GM18873 (cell line): ENCODE measurements at regions not wholly inside any gene's neighbourhood (a gene's known extent, or its start where the extent isn't known, plus 50 kb on each side); places are given as distances from the start of the nearest gene placed in this dataset.
"Not testable (repeated sequence)": the region's sequence is repeated elsewhere in the genome, so short reads cannot be mapped to it uniquely, and the experiment has no call there.

ENCODE experiments used
- ATAC-seq: cut with Tn5 transposase; IDR thresholded peaks from one replicate; pipeline ENCODE4 v1.9.1; 2021; ENCODE audit warnings: mild to moderate bottlenecking, moderate library complexity, moderate number of reproducible peaks; ENCODE audit not compliant: unreplicated experiment, low FRiP score

DNA sequence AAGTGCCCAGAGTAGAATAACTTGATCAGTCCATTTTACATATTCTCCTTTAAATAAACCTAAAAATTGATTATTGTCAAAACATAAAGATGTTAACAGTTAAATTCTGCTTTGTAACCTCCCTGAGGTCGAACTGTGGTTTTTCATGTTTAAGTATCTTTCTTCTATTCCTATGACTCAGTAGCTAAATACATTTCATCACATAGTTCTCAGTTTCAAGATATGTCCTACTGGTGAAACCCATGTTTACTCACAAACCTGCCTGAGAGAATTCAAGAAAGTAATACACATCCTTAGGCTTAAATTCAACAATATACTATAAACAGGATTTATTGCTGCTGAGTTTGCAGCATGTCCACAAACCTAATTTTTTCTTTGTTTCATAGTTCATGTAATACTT lies 692.9 kb downstream of the ZPLD1 start:
- ATAC-seq, result peak; percentile 96

DNA sequence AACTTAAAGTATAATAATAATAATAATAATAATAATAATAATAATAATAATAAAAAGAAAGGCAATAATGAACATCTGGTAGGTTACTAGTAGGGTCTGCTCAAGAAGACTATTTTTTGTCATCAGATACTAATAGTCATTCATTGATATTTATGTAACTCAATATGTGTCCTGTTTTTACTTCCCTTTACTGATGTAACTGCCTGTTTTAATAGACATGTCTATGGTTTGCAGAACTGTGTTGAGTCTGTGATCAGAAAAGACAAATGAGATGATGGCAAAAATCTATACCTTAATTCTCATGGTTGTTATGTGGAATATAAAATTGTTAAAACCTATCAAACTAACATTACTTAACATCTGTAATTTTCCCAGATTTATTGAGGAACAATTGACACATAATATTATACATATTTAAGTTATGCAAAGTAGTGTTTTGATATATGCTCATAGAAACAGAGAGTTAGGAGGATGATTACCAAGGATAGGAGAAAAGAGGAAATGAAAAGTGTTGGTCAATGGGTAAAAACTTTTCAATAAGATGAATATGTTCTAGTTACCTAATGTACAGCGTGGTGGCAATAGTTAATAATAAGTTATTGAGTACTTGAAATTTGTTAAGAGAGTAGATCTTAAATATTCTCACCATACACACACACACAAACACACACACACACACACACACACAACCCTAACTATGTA lies 699.4 kb downstream of the ZPLD1 start:
- ATAC-seq, result peak; percentile 84

DNA sequence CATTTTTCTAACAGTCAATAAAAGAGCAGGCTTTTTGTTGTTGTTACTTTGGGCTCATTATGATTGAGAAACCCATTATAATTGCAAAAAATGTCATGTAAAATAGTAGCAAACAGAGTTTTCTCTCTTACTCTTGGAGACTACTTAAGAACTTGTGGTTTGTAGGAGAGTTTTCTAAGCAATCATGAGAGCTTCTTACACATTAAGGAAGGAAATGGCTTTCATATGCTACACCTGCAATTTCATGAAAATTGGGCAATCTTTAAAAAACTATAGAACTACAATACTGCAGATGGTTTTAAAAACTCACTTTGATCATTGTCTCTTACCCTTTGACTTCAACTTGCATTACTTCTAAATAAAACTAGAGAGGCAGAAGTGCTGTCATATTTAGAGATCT lies 701.8 kb downstream of the ZPLD1 start:
- ATAC-seq, result no peak

DNA sequence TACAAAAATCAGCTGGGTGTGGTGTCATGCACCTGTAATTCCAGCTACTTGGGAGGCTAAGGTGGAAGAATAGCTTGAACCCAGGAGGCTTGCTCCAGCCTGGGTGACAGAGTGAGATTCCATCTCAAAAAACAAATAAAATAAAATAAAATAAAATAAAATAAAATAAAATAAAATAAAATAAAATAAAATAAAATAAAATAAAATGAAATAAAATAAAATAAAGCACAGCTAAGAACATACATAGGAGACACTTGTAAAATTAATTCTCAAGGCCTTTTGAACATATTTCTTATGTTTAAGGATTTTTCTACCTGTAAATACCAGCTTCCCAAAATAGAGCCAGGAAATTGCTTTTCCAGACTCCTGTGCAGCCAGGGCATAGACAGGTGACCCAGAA lies 703.0 kb downstream of the ZPLD1 start:
- ATAC-seq, result no peak

DNA sequence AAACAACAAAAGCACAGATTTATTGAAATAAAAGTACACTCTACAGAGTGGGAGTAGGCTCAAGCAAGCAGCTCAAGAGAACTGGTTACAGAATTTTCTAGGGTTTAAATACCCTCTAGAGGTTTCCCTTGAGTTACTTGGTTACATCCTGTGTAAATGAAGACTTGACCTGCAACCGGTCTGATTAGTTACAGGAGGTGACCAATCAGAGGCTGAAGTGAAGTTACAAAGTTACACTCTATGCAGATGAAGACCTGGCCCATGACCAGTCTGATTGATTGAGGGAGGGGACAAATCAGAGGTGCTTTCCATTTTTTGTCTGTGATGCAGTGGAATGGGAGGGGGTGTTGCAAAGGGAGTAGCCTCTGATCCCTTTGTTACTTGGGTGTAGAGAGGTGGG lies 723.4 kb downstream of the ZPLD1 start:
- ATAC-seq, result no peak

DNA sequence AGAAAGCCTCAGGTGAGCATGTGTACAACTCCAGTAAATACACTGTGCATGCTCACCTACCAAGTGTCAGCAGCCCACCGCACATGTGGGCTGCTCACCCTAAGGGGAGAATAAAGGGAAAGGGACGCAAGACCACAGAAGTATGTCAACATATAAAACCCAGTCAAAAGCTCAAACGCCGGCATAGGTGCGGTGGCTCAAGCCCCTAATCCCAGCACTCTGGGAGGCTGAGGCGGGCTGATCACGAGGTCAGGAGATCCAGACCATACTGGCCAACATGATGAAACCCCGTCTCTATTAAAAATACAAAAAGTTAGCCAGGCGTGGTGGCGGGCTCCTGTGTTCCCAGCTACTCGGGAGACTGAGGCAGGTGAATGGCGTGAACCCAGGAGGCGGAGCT lies 732.1 kb downstream of the ZPLD1 start:
- ATAC-seq, result no peak

DNA sequence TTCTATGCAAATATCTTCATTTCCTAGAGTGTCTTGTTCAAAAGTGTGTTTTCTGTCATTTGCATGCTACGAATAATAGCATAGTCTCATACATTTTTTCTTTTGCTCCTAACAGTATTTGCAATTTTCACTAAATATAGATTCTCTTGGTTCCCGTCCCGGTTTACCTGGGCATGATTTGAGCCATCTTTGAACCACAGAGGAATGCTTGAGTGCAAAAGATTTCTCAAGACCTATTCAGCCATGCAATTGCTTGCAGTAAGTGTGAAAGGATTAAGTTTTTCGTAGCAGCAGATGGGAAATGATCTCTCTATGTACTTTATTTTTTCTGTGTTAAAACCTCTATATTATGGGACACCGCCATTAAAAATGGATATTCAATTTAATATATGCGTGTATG lies 733.0 kb downstream of the ZPLD1 start:
- ATAC-seq, result no peak

DNA sequence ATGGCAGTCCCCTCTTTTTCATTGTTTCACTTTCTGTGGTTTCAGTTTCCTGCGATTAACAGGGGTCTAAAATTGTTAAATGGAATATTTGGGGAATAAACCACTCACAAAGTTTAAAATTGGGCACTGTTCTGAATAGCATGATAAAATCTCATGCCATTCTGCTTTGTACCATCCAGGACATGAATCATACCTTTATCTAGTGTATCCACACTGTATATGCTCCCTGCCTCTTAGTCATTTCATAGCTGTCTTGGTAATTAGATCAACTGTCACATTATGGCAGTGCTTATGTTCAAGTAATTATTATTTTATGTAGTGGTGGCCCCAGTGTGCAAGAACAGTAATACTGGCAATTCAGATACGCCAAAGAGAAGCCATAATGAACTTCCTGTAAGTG lies 734.5 kb downstream of the ZPLD1 start:
- no peak for ATAC-seq

DNA sequence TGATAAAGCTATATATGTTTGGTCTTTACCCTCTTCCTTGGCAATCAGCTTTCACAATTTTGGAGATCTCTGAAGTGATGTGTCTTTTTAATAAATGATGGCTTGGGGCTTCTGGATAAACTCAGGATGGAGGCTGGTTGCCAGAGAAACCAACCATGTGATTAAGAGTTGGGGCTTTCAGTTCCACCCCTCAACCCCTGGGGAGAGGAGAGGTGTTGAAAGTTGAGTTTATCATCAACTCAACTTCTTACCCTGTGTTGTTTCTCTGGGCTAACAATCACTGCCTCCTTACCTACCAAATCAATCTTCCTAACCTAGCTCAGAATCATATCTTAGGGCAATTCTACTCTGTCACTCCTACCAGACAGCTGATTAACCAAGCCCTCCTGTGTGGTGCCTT lies 735.8 kb downstream of the ZPLD1 start:
- ATAC-seq, result peak; percentile 57

DNA sequence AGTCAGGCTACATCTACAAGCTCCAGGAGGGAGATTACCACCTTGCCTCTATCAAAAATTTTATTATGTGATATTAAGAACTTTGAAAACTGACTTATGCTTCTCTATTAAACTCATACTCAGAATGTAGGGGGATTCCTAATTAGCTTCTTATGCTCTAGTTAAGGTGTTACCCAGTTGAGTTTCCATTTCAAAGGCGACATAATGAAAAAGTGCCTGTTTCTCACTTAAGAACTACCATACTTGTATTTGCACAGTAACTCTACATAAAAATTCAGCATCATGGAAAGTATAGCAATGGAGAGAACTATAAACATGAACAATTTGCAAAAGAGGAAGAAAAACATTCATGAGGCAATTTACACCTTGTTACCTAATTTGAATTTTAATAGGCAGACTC lies 739.1 kb downstream of the ZPLD1 start:
- no peak for ATAC-seq

DNA sequence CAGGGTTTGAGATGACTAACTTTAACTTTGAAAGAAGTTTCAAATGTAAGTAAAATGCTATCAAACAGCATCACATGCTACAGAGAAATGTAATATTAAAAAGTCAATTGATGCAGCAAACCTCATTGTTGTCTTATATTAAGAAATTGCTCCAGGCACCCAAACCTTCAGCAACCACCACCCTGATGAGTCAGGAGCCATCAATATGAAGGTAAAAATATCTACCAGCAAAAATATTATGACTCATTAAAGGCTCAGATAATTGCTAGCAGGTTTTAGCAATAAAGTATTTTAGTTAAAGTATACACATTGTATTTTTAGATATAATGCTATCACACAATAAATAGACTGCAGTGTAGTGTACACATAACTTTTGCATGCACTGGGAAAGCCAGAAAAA lies 746.3 kb downstream of the ZPLD1 start:
- ATAC-seq, result no peak

DNA sequence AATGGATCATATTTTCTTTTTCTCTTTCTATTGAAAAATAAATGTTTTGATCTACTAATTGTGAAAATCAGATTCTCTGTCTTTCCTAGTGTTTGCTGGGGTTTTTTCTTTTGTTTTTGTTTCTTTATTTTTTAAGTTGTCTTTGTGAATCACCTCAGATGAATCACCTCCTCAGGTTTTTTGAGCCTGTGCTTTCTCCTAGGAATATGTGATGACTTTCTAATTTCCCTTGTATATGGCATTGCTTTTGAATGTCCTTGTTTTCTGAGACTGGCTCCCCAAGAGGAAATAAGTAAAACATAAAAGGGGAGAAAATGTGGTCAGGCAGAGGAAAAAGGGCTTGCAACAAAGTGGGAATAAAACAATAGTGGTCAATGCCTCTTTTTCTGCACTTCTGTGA lies 750.0 kb downstream of the ZPLD1 start:
- no peak for ATAC-seq

DNA sequence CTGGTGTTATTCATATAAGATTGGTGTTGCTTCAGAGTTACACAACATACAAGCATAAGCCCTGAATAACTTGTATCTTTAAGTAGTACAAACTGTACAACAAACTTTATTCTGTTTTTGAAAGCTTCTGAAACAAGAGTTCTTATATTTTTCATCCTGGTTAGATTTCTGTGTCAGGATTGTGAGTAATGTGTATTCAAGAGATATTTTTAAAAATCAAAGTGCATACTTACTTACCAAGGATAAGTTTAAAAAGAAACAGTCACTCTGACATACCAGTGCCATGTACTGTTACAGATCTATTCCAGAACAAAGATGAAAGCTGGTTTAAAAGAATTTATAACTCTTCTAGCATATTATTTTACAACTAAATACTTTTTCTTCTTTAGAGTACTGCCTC lies 755.1 kb downstream of the ZPLD1 start:
- no peak for ATAC-seq

DNA sequence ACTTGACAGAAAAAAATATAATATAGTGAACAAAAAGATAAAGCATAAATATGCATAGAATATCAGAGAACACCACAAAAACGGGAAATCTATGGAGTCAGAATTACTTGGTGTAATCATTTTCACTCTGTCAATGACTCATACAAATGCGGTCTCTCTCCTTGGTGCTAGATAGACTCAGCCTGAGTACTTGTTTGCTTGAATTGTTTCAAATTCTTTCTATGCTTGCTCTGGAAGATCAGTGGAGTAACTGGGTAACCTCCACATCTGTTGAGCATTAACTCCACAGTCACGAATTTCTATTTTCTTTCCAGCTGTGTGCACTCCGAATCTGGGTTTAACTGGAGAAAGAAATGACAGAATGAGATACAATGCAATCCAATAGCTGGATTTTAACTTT lies 760.4 kb downstream of the ZPLD1 start:
- no peak for ATAC-seq

DNA sequence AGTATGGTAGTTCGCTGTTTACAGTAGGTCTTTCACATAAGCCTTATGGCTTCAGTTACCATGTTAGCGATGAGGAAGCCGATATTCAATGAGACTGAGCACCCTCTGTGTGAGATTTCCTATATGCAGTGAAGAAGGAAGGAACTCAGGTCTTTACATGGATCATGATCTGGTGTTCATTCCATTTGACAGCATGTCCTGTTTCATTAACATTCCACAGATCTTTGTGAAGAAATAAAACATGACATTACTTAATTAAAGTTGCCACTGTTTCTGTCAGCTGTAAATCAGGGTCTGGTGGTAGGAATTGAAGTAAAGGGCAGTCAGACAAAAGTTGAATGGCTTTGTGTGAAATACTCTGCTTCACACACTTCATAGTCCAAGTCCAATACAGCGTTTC lies 768.6 kb downstream of the ZPLD1 start:
- no peak for ATAC-seq

DNA sequence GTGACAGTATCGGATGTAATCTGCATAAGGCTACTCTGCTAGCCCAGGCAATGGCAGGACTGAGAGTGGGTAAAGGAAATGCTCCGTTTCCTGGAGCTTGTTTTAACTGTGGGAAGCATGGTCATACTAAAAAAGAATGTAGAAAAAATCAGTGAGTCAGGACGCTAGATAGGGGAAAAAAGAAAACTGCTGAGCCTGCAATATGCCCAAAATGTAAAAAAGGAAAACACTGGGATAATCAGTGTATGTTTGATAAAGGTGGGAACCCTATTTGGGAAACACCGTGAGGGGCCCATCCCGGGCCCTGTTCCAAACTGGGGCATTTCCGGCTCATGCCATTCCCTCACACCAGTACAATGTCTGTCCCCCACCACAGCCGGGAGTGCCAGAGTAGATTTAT lies 775.8 kb downstream of the ZPLD1 start:
- ATAC-seq, result no peak

DNA sequence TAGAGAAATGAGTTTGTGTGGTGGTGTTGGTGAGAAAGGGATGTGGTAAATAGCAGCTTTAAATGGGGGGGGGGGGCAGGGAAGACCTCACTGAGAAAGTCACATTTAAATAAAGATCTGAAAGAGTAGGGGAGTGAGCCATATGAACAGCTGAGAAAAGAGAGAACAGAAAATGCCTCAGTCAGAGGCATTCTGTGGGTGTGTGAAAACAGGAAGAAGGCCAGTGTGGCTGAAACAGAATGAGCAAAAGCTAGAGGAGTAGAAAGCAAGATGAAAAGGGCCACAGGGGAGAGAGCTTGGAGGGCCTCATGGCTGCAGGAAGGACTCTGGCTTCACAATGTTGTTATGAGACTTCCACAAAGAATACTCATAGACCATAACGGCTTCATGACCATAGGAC lies 783.3 kb downstream of the ZPLD1 start:
- ATAC-seq, result peak; percentile 100

DNA sequence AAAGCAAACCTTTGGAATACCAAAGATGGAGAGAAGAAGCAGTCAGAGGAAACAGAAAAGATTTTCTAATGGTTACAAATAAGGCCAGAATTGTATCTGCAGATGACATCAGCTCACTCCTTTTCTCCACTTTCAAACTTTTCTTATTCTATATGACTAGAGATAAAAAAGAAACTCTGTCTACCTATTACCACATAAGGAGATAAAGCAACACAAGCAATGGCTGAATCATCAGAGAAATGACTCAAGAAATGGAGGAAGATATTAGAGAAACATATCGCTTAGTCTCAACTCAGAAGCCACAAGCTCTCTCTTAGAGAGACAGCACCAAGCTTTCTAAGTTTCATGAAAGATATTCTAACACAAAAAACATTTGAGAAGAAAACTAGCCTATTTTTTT lies 784.0 kb downstream of the ZPLD1 start:
- no peak for ATAC-seq

DNA sequence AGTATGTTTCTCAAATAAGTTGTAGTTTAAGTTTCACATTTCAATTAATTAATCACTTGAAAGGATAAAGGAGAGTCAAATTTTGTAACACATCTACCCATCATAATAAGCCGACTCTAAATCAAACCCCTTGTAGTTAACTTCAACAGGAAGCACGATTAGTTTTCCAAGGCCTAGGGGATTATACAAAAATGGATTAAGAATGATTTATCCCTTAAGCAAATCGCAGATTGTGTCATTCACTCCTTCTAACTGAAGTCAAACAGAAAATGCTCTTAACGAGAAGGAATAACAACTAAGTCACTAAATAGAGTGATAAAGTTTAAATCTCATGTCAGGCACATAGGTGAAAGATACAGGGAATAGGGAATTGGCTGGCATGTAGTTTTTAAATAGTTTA lies 792.8 kb downstream of the ZPLD1 start:
- no peak for ATAC-seq

DNA sequence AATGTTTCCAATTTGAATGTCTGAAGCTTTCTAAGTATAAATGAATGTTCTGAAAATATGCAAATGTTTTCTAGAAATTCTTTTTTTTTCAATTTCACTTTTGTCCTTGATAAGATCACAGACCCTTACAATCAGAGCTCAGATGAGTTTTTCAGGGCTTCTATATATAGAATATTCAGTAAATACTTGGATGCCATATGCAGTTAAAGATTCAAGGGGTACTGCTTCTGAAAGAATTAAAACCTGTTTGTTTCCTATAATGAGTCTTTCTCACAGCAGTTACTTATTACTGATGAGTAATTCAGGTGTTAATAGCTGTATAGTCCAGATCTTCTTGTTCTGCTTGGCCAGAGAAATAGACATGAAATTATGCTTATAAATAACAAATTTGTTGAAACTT lies 812.6 kb downstream of the ZPLD1 start:
- ATAC-seq, result no peak

DNA sequence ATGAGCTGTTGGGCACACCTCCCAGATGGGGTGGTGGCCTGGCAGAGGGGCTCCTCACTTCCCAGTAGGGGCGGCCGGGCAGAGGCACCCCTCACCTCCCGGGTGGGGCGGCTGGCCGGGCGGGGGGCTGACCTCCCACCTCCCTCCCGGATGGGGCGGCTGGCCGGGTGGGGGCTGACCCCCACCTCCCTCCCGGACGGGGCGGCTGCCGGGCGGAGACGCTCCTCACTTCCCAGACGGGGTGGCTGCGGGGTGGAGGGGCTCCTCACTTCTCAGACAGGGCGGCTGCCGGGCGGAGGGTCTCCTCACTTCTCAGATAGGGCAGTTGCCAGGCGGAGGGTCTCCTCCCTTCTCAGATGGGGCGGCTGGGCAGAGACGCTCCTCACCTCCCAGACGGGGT lies 820.0 kb downstream of the ZPLD1 start:
- not testable (repeated sequence) for ATAC-seq

DNA sequence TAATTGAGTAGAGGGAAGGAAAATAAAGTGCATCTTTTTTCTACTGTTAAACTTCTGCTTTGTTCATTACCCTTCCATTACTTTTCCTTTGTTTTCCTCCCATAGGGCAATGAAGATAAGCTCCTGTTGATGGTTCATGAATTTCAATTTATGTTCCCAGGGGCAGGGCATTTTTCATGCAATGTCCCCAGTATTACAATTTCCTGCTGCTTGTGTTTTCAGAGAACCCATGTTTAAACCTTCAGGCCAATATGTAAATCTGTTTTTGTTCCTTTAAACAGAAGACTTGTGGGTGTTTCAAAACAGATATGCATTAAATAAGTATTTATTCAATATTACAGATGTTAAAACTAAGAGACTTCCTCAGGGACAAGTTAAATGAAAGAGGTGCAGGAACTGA lies 834.5 kb downstream of the ZPLD1 start:
- ATAC-seq, result no peak

DNA sequence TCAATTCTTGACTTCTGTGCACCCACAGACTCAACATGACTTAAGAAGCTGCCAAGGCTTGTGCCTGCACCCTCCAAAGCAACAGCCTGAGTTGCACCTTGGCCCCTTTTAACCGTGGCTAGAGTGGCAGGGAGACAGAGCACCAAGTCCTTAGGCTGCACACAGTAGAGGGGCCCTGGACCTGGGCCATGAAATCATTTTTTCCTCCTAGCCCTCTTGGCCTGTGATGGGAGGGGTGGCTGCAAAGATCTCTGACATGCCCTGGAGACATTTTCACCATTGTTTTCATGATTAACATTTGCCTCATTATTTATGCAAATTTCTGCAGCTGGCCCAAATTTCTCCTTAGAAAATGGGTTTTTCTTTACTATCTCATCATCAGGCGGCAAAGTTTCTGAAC lies 836.8 kb downstream of the ZPLD1 start:
- no peak for ATAC-seq
